ENCODE measurements at regions not wholly inside any gene's neighbourhood (a gene's known extent, or its start where the extent isn't known, plus 50 kb on each side); places are given as distances from the start of the nearest gene placed in this dataset.

GRCh38 chr2:103525756-103526155 is 763.9 kb downstream of the TMEM182 start:
- DNase-seq: no peak

DNA sequence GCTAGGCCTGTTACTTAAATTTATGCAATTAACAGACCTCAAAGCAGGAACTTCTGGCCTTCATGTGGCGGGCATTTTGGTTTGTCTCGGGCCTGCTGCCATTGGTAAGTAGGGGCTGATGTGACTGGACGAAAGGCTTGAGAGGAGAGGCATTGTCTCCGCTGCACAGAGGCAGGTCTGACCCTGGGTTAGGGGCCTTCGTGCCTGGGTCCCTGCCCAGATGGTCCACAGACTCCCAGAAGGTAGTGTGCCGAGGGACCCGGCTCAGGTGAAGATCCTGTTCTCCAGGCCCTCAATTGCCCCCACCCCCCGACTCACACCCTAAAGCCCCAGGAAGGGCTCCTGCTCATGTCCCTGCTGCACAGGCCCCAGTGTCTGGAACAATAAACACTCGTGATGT is 764.9 kb downstream of the TMEM182 start:
- DNase-seq: no peak

DNA sequence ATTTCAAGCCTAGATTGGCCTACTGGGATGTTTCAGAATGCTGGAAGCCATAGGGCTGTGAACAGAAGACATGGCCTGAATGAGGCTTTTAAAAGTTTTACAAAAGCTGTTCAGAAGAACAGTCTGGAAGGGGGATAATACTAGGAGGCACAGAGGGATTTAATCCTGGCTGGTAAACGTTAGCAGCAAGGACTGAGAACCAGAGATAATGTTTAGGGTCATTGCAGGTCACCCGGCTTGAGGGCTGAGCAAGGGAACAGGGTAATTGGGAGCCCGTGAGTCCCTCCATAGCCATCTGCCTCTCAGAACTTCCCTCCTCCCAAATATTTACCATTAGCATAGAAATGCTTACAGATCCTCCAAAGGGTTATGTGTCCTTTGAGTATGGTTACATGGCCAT is 765.4 kb downstream of the TMEM182 start:
- DNase-seq: no peak

- no peak for DNase-seq
These were observed 768.1 kb downstream of the TMEM182 start for GRCh38 chr2:103529798-103530502.

- no peak for DNase-seq
These were observed 790.9 kb downstream of the TMEM182 start for GRCh38 chr2:103552775-103553174.

DNA sequence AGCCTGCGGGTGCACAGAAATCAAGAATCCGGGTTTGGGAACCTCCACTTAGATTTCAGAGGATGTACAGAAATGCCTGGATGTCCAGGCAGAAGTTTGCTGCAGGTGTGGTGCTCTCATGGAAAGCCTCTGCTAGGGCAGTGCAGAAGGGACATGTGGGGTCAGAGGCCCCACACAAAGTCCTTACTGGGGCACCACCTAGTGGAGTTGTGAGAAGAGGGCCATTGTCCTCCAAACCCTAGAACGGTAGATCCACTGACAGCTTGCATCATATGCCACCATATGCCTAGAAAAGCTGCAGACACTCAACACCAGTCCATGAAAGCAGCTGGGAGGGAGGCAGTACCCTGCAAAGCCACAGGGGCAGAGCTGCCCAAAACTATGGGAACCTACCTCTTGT is 833.0 kb downstream of the TMEM182 start:
- DNase-seq: no peak

DNA sequence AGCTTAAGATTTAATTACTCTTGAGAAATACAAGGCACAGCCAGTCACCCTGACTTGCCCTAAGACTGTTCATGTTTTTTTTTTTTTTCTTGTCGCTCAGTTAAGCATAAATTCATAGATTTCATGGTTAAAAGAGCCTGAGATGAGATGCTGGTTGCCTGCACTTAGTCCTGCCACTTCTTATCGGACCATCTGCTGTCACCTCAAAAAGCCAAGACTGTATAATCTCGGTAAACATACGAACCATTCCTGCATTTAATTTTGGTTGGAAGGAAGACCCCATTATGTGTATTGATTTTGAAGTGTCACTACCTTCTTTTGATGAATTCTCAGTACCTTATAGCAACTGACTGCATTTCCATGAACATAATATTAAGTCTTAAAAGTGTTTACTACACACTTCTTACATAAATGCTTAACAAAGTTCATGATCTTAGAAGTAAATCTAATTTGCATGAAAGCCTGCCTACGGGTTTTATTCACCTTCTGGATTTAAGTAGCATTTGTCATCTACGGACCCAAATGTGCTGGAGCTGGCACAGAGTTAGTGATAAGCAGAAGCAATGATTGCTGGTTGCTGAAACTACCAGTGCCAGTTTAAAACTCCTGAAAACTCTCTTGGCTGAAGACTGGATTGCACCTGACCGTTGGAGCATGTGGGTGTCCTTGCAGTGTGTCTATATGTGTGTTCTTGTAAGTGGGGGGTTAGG is 843.4 kb downstream of the TMEM182 start:
- no peak for DNase-seq

DNA sequence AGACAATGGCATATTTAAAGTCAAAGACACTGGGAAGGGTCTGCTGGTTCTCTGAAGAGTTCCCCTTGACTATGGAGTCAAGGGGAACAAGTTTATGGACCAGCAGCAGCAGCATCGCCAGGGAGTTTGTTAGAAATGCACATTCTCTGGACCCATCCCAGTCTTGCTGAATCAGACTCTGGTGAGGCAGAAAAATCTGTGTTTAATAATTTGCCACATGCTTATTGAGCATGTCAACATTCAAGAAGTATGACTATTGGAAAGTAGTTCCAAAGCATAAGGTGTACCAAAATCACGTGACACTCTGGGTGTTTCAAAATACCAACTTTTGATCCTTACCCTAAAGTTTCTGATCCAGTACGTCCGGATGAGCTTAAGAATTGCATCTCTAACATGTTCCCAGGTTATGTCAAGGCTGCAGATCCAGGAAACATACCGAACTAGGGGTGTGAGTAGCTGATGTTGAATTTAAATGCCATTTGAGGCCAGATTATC is 853.8 kb downstream of the TMEM182 start:
- no peak for DNase-seq

GRCh38 chr2:103616891-103617290 is 855.1 kb downstream of the TMEM182 start:
- DNase-seq: no peak

DNA sequence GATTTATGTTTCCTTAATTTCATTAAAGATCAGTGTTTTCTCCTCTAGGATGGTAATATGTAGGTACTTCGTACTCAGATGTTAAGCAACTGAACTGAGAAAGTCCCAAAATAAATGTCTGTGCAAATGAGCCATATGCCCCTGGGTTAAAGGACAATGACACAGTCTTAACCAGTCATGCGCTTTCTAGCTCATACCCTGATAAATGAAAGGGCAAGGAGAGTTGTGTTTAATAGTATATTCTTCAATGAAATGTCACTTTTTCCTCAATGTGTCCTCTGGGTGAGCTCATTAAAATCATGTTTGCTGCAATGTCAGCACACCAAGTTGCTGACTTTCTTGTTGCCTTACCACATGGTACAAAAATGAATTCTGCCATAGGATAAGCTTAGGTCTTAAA is 856.3 kb downstream of the TMEM182 start:
- no peak for DNase-seq

- no peak for DNase-seq
These were observed 865.5 kb downstream of the TMEM182 start for GRCh38 chr2:103627301-103627700.

DNA sequence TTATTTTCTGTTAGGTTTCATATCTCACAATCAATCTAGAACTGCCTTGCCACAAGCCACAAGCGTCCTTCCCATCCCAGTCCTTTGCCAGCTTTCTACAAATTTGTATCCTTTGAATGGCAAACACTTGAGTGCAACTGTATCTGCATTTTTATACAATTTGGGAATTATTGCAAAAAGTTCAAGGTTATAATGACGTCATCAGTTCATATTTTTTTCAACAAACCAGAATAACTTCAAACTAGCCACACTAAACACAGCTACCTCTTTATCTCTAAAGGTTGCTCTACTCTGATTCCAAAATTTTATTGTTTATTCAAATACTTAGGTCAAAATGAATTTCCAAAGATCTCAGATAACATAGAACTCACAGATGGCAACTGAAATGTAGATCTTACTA is 877.1 kb downstream of the TMEM182 start:
- no peak for DNase-seq

- no peak for DNase-seq
These were observed 894.7 kb downstream of the TMEM182 start for GRCh38 chr2:103656558-103656957.

- no peak for DNase-seq
These were observed 898.7 kb downstream of the TMEM182 start for GRCh38 chr2:103660519-103660918.

- no peak for DNase-seq
These were observed 899.1 kb downstream of the TMEM182 start for GRCh38 chr2:103660947-103661346.

DNA sequence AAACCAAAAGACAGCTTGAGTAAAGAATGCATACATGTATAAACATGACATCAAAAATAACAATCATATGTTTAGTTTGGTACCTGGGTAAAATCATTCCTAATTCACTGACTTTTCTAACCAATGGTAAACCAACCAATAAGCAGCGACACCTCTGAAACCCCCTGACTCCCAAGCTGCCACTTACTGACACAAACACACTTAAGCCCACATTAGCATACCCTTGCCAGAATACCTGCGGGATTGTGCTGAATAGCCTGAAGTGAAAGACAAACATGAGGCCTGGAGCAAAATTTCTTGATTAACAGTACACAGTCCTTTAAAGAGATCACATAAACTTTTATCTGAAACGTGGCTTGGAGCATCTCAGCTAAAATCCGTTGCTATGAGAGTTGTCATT is 902.9 kb downstream of the TMEM182 start:
- no peak for DNase-seq

DNA sequence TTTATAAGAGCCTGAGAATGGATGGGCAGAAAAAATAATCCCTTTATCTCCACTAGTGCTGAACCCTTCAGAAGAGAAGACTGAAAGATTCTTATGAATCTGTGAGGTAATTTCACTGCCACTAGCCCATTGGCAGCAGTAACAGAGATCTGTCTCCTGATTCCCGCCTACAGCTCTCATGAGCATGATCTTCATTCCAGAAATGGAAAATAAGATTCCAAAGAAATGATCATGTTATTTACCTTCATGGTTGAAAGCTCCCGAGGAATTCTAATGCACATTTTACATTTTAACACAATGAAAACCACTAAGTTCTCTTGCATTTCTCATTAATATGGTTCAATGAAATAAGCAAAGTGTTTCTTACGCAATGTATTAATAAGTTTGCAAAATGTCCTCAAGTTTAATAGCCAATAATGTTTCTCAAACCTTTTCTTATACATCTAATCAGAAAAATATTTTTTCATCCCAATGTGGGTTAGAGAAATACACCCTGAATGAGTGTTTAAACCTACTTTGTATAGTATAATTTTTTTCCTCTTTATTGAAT is 905.6 kb downstream of the TMEM182 start:
- DNase-seq: no peak

GRCh38 chr2:103669531-103669930 is 907.7 kb downstream of the TMEM182 start:
- DNase-seq: no peak
